ENCODE measurements at regions not wholly inside any gene's neighbourhood (a gene's known extent, or its start where the extent isn't known, plus 50 kb on each side); places are given as distances from the start of the nearest gene placed in this dataset.

DNA sequence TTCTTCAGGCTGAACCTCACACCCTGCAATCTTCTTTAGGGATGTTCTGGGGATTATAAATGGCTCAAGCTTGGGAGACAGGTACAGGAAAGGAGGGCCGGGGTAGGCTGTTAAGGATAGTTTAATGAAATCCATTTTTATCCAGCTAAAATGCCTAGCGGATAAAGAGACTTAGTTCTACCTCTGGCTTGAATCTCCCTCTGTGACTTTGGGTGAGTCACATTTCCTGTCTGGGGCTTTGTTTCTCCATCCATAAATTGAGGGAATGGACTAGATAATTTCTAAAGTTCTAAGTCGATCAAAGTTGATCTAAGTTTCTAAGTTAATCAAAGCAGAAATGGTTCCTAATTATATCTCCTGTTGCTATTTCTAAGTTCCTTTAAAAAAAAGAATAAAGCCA lies 319.6 kb upstream of the E2F7 start:
- H3K27me3 Mint-ChIP-seq, result no peaks in the 10 kb centered on the region
- Histone ChIP-seq H3K9me3 (ENCODE audit: control extremely low read depth in 1 of 3, control insufficient read depth in 2 of 3, insufficient read depth in 1 of 3, low read length in 2 of 3) (no peaks in the 10 kb centered on the region), H2AFZ (ENCODE audit: insufficient read depth, low read depth, low read length, poor library complexity, severe bottlenecking) (no peak overlapping the region), H3K27ac (ENCODE audit: low read length in 2 of 2) (no peak overlapping the region), H3K4me3 (ENCODE audit: control extremely low read depth in 1 of 5, extremely low read depth in 1 of 5, insufficient read depth in 1 of 5, low read depth in 2 of 5, low read length in 4 of 5) (no peak overlapping the region), H3K9ac (ENCODE audit: low read length) (no peak overlapping the region), H3K79me2 (ENCODE audit: control insufficient read depth, insufficient read depth, low read length) (no peaks in the 10 kb centered on the region), H4K20me1 (ENCODE audit: control insufficient read depth, insufficient read depth, low read length, poor library complexity, severe bottlenecking) (no peaks in the 10 kb centered on the region), H3K36me3 (replicated peaks in 1 of 2; ENCODE audit: control extremely low read depth in 1 of 2, control insufficient read depth in 1 of 2, extremely low read depth in 1 of 2, insufficient read depth in 2 of 2, low read length in 1 of 2) (no peaks in the 10 kb centered on the region), H3K4me2 (replicated peaks; ENCODE audit: low read depth, low read length, poor library complexity, severe bottlenecking) (no peak overlapping the region), H3K4me1 (ENCODE audit: control insufficient read depth in 2 of 2, insufficient read depth in 2 of 2, low read length in 2 of 2) (no peaks in the 10 kb centered on the region), H3K27me3 (replicated peaks in 1 of 4; ENCODE audit: control extremely low read depth in 1 of 4, control insufficient read depth in 3 of 4, insufficient read depth in 4 of 4, low read length in 3 of 4) (no peaks in the 10 kb centered on the region)
- no peak overlapping the region for H3K27ac Mint-ChIP-seq
- no peaks in the 10 kb centered on the region for H3K4me1 Mint-ChIP-seq
- ChIA-PET CTCF (no interaction called here), POLR2A (no interaction called here)
- no CpG with 5 or more reads among the region's 3 CpGs for WGBS (ENCODE audit: insufficient coverage)
- no peak overlapping the region for H3K4me3 Mint-ChIP-seq
- no peaks in the 10 kb centered on the region for H3K9me3 Mint-ChIP-seq (ENCODE audit: insufficient read depth)
- no peak for TF ChIP-seq EZH2 (IDR thresholded peaks at IDR 0.05; ENCODE audit: borderline replicate concordance, insufficient read depth, low read depth, low read length, poor library complexity, severe bottlenecking)
- TF ChIP-seq, protein P1, sequence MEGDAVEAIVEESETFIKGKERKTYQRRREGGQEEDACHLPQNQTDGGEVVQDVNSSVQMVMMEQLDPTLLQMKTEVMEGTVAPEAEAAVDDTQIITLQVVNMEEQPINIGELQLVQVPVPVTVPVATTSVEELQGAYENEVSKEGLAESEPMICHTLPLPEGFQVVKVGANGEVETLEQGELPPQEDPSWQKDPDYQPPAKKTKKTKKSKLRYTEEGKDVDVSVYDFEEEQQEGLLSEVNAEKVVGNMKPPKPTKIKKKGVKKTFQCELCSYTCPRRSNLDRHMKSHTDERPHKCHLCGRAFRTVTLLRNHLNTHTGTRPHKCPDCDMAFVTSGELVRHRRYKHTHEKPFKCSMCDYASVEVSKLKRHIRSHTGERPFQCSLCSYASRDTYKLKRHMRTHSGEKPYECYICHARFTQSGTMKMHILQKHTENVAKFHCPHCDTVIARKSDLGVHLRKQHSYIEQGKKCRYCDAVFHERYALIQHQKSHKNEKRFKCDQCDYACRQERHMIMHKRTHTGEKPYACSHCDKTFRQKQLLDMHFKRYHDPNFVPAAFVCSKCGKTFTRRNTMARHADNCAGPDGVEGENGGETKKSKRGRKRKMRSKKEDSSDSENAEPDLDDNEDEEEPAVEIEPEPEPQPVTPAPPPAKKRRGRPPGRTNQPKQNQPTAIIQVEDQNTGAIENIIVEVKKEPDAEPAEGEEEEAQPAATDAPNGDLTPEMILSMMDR (IDR thresholded peaks at IDR 0.05), result no peak
- DNase-seq (no peak), ATAC-seq (ENCODE audit: low read depth) (no peak)
- intact Hi-C loops (cut with micrococcal nuclease), result no loop called here

DNA sequence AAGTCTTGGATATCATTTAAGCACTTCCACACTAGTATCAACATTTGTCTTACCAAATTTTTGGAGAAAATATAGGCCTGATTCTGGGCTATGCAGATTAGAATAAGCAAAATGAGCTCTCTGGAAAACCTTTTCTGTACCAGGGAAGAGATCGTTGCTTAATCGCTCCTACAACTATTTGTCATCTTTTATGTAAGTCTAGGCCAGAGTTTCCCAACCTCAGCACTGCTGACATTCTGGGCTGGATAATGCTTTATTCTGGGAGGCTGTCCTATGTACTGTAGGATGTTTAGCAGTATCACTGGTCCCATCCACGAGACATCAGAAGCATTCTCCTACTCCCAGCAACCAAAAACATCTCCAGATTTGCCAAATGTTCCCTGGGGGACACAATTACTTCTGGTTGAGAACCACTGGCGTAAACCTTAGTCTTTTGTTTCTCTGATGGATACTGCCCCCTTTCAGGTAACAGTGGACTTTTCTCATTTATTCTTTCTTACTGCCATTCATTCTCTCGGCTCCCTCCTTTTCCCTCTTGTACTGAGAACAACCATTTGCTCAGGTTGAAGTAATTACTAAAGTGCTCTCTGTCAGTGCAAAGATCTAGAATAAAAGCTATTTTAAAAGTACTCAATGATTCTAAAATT lies 316.9 kb upstream of the E2F7 start:
- no peak overlapping the region for H3K4me3 Mint-ChIP-seq
- H3K9me3 Mint-ChIP-seq (ENCODE audit: insufficient read depth), result no peaks in the 10 kb centered on the region
- no peak overlapping the region for H3K4me2 ChIP-seq (replicated peaks; ENCODE audit: low read depth, low read length, poor library complexity, severe bottlenecking)
- H3K27ac Mint-ChIP-seq, result no peak overlapping the region
- no peak overlapping the region for H3K9ac ChIP-seq (ENCODE audit: low read length)
- TF ChIP-seq, protein P1 (IDR thresholded peaks at IDR 0.05), result no peak
- no peak for TF ChIP-seq EZH2 (IDR thresholded peaks at IDR 0.05; ENCODE audit: borderline replicate concordance, insufficient read depth, low read depth, low read length, poor library complexity, severe bottlenecking)
- H3K27me3 ChIP-seq (replicated peaks in 1 of 4; ENCODE audit: control extremely low read depth in 1 of 4, control insufficient read depth in 3 of 4, insufficient read depth in 4 of 4, low read length in 3 of 4), result no peaks in the 10 kb centered on the region
- no peaks in the 10 kb centered on the region for H3K79me2 ChIP-seq (ENCODE audit: control insufficient read depth, insufficient read depth, low read length)
- H3K4me1 Mint-ChIP-seq, result no peaks in the 10 kb centered on the region
- ATAC-seq (ENCODE audit: low read depth) (no peak), DNase-seq (no peak)
- intact Hi-C loops (cut with micrococcal nuclease), result no loop called here
- no peaks in the 10 kb centered on the region for H3K36me3 ChIP-seq (replicated peaks in 1 of 2; ENCODE audit: control extremely low read depth in 1 of 2, control insufficient read depth in 1 of 2, extremely low read depth in 1 of 2, insufficient read depth in 2 of 2, low read length in 1 of 2)
- H3K4me3 ChIP-seq (ENCODE audit: control extremely low read depth in 1 of 5, extremely low read depth in 1 of 5, insufficient read depth in 1 of 5, low read depth in 2 of 5, low read length in 4 of 5), result no peak overlapping the region
- H3K4me1 ChIP-seq (ENCODE audit: control insufficient read depth in 2 of 2, insufficient read depth in 2 of 2, low read length in 2 of 2), result no peaks in the 10 kb centered on the region
- no peaks in the 10 kb centered on the region for H3K27me3 Mint-ChIP-seq
- no peak overlapping the region for H3K27ac ChIP-seq (ENCODE audit: low read length in 2 of 2)
- ChIA-PET CTCF (no interaction called here), POLR2A (no interaction called here)
- no peaks in the 10 kb centered on the region for H4K20me1 ChIP-seq (ENCODE audit: control insufficient read depth, insufficient read depth, low read length, poor library complexity, severe bottlenecking)
- 92% methylated on average over 4 of the region's 5 CpGs for WGBS (ENCODE audit: insufficient coverage)
- no peaks in the 10 kb centered on the region for H3K9me3 ChIP-seq (ENCODE audit: control extremely low read depth in 1 of 3, control insufficient read depth in 2 of 3, insufficient read depth in 1 of 3, low read length in 2 of 3)
- no peak overlapping the region for H2AFZ ChIP-seq (ENCODE audit: insufficient read depth, low read depth, low read length, poor library complexity, severe bottlenecking)
